CD14-positive monocyte (primary cell): ENCODE measurements at regions not wholly inside any gene's neighbourhood (a gene's known extent, or its start where the extent isn't known, plus 50 kb on each side); places are given as distances from the start of the nearest gene placed in this dataset.

Experiments
- DNase-seq, 3 donors: peaks; one replicate each; pipeline ENCODE4 v3.0.0-alpha.2; 2011 to 2022
- H2AFZ ChIP-seq: 2 replicates; pipeline ENCODE4 v1.6.0; 2012; ENCODE audit warnings: mild to moderate bottlenecking, low read depth, low read length, inconsistent platforms; ENCODE audit not compliant: insufficient read depth, poor library complexity, severe bottlenecking
- H3K27ac ChIP-seq, 2 donors: 1 replicate in 1 of 2; 2 replicates in 1 of 2; pipeline ENCODE4 v1.5.1; 2012 to 2013; ENCODE audit warnings: low read length in 2 of 2, control low read depth in 1 of 2, inconsistent platforms in 1 of 2, low read depth in 1 of 2, mild to moderate bottlenecking in 1 of 2
- H3K27me3 ChIP-seq, 2 donors: one replicate each; pipeline versions ENCODE4 v1.6.0 to v1.6.1; 2011 to 2013; ENCODE audit warnings: low read length in 2 of 2; ENCODE audit not compliant: control insufficient read depth in 2 of 2, insufficient read depth in 2 of 2
- H3K36me3 ChIP-seq, 2 donors: replicated peaks in 1 of 2; 1 replicate in 1 of 2; 2 replicates in 1 of 2; pipeline versions ENCODE4 v1.5.1 to v1.6.1; 2012 to 2013; ENCODE audit warnings: low read length in 2 of 2, control low read depth in 1 of 2, inconsistent platforms in 1 of 2, mild to moderate bottlenecking in 1 of 2; ENCODE audit not compliant: insufficient read depth in 2 of 2, control insufficient read depth in 1 of 2
- H3K4me1 ChIP-seq, 2 donors: 1 replicate in 1 of 2; 2 replicates in 1 of 2; pipeline versions ENCODE4 v1.5.1 to v1.6.1; 2012 to 2013; ENCODE audit warnings: low read length in 2 of 2, control low read depth in 1 of 2, inconsistent platforms in 1 of 2, mild to moderate bottlenecking in 1 of 2, moderate library complexity in 1 of 2; ENCODE audit not compliant: insufficient read depth in 2 of 2, control insufficient read depth in 1 of 2
- H3K4me2 ChIP-seq: replicated peaks from 2 replicates; pipeline ENCODE3; 2012; ENCODE audit warnings: low read length, moderate library complexity, mild to moderate bottlenecking; ENCODE audit not compliant: poor library complexity, severe bottlenecking; ENCODE audit errors: extremely low read depth
- H3K4me3 ChIP-seq, 3 experiments: fragments of 200-600 bp in 1 of 3; sonication (generic) in 1 of 3; replicated peaks in 1 of 3; 1 replicate in 2 of 3; 2 replicates in 1 of 3; pipeline ENCODE4 v1.5.1; 2011 to 2013; ENCODE audit warnings: low read length in 3 of 3, mild to moderate bottlenecking in 3 of 3, control low read depth in 2 of 3, low read depth in 2 of 3, inconsistent platforms in 1 of 3, moderate library complexity in 1 of 3
- H3K79me2 ChIP-seq: 2 replicates; pipeline ENCODE4 v1.6.0; 2012; ENCODE audit warnings: mild to moderate bottlenecking, control low read depth, inconsistent platforms, low read length, moderate library complexity; ENCODE audit not compliant: insufficient read depth
- H3K9ac ChIP-seq: 2 replicates; pipeline ENCODE4 v1.6.0; 2017; ENCODE audit warnings: low read length, mild to moderate bottlenecking; ENCODE audit not compliant: insufficient read depth, poor library complexity, severe bottlenecking
- H3K9me3 ChIP-seq, 2 donors: replicated peaks in 1 of 2; 1 replicate in 1 of 2; 2 replicates in 1 of 2; pipeline versions ENCODE4 v1.5.1 to v1.6.1; 2012 to 2013; ENCODE audit warnings: low read length in 2 of 2, control low read depth in 1 of 2; ENCODE audit not compliant: control insufficient read depth in 1 of 2, insufficient read depth in 1 of 2
- H4K20me1 ChIP-seq: 2 replicates; pipeline ENCODE4 v1.6.0; 2012; ENCODE audit warnings: mild to moderate bottlenecking, low read length, control low read depth, moderate library complexity; ENCODE audit not compliant: insufficient read depth
- H3K27ac Mint-ChIP-seq, 7 donors: one replicate each; pipeline ENCODE4 v1.8.0; 2020; ENCODE audit warnings: mild to moderate bottlenecking in 7 of 7, mixed read lengths in 7 of 7, moderate library complexity in 6 of 7, inconsistent platforms in 2 of 7
- H3K27me3 Mint-ChIP-seq, 3 donors: one replicate each; pipeline ENCODE4 v1.8.0; 2021 to 2022; ENCODE audit warnings: low read depth in 3 of 3, mild to moderate bottlenecking in 3 of 3, mixed read lengths in 3 of 3, moderate library complexity in 3 of 3, inconsistent platforms in 1 of 3
- H3K36me3 Mint-ChIP-seq, 2 donors: one replicate each; pipeline ENCODE4 v1.8.0; 2020; ENCODE audit warnings: mixed read lengths in 2 of 2, inconsistent platforms in 1 of 2, mild to moderate bottlenecking in 1 of 2
- H3K4me1 Mint-ChIP-seq: one replicate; pipeline ENCODE4 v1.8.0; 2020; ENCODE audit warnings: mild to moderate bottlenecking, mixed read lengths
- H3K4me3 Mint-ChIP-seq, 2 donors: one replicate each; pipeline ENCODE4 v1.8.0; 2020; ENCODE audit warnings: mild to moderate bottlenecking in 2 of 2, mixed read lengths in 2 of 2, moderate library complexity in 1 of 2
- H3K9me3 Mint-ChIP-seq, 7 donors: one replicate each; pipeline ENCODE4 v1.8.0; 2020 to 2022; ENCODE audit warnings: mixed read lengths in 7 of 7, mild to moderate bottlenecking in 6 of 7, moderate library complexity in 6 of 7, inconsistent platforms in 2 of 7
- WGBS: methylation state at CpG from one replicate; pipeline ENCODE4 v1.1.5; 2013; ENCODE audit warnings: missing lambda C conversion rate; ENCODE audit not compliant: insufficient coverage; 5-methylcytosine and 5-hydroxymethylcytosine counted together
- intact Hi-C, 2 donors: fragments of 100-400 bp; cut with micrococcal nuclease; formaldehyde crosslinking; loops; one replicate each; pipeline versions ENCODE4 v1.15.0 to v1.15.1; 2023
- TF ChIP-seq, protein P1 (sequence below): fragments of 200-600 bp; IDR thresholded peaks from one replicate; pipeline ENCODE4 v1.8.0; 2022; ENCODE audit warnings: antibody characterized with exemption, mild to moderate bottlenecking

DNA sequence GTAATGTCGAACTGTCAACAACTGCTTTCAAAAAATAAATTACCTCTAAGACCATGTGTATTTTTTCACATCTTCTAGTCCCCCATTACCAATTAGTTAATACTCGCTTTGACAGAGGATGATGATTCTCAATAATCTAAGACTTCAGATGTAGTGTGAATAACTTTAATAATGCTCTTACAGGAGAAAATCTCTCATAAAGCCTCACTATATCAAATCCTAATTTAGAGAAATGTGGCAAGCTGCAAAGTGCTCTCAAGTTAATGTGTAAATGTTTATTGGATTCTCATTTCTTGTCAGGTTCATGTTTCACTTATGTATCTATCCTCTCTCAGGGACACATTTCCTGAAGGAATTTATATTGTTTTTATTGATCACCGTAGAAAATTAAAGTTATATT lies 223.9 kb downstream of the CDH7 start:
- Mint-ChIP-seq H3K36me3 (no peaks in the 10 kb centered on the region), H3K27me3 (peaks cover 0 to 2% (median 0%) of the 10 kb centered on the region in 3 donors), H3K4me1 (no peaks in the 10 kb centered on the region), H3K9me3 (peaks cover 0 to 2% (median 0%) of the 10 kb centered on the region in 7 donors), H3K4me3 (no peak overlapping the region), H3K27ac (no peak overlapping the region)
- intact Hi-C loops, result no loop called here
- DNase-seq, result no peak
- TF ChIP-seq, protein P1, sequence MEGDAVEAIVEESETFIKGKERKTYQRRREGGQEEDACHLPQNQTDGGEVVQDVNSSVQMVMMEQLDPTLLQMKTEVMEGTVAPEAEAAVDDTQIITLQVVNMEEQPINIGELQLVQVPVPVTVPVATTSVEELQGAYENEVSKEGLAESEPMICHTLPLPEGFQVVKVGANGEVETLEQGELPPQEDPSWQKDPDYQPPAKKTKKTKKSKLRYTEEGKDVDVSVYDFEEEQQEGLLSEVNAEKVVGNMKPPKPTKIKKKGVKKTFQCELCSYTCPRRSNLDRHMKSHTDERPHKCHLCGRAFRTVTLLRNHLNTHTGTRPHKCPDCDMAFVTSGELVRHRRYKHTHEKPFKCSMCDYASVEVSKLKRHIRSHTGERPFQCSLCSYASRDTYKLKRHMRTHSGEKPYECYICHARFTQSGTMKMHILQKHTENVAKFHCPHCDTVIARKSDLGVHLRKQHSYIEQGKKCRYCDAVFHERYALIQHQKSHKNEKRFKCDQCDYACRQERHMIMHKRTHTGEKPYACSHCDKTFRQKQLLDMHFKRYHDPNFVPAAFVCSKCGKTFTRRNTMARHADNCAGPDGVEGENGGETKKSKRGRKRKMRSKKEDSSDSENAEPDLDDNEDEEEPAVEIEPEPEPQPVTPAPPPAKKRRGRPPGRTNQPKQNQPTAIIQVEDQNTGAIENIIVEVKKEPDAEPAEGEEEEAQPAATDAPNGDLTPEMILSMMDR, result no peak
- Histone ChIP-seq H3K27ac (no peak overlapping the region), H2AFZ (no peak overlapping the region), H3K9me3 (no peaks in the 10 kb centered on the region), H3K4me2 (no peak overlapping the region), H3K36me3 (no peaks in the 10 kb centered on the region), H3K79me2 (no peaks in the 10 kb centered on the region), H3K4me1 (no peaks in the 10 kb centered on the region), H3K27me3 (no peaks in the 10 kb centered on the region), H4K20me1 (no peaks in the 10 kb centered on the region), H3K4me3 (no peak overlapping the region), H3K9ac (no peak overlapping the region)
- WGBS, result no CpG with 5 or more reads among the region's 3 CpGs

DNA sequence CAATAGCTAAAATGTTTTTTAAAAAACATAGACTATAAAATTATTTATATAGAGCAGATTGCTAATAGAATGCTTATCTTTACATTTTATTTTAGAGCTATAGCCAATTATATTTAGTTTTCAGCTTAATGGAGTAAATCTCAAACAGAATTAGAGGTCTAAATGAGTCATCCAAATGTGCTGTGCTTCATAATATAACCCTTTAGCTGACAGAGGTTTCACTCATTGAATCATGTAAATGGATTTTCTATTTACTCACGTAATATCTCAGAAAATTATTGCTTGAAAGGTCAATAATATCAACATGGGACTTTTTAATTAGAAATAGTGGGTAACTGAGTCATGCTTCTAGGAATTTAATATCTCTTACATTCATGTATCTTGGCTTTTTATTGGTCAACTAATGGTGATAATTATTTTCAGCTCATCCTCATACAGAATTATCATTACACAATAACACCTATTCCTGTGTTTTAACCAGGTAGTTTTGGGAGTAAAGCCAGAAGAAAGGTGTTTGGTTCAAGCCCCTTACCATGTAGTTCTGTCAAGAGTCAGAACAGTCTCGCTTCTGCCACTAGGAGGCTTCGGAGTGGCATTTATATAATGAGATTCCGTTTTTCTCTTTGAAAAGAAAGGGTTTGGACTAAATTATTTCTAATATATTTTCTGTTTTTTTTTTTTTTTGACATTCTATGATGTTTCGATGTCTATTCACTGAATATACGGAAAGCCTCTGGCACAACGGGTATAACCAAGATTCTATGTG lies 217.6 kb downstream of the CDH7 start:
- Mint-ChIP-seq H3K9me3 (no peaks in the 10 kb centered on the region), H3K27ac (no peak overlapping the region)
- H3K4me1 ChIP-seq, result no peaks in the 10 kb centered on the region

More for the DNA sequence above, 217.6 kb downstream of the CDH7 start:
- Histone ChIP-seq H3K27ac (no peak overlapping the region), H3K27me3 (no peaks in the 10 kb centered on the region), H3K9me3 (no peaks in the 10 kb centered on the region), H3K4me3 (no peak overlapping the region), H3K9ac (no peak overlapping the region), H2AFZ (no peak overlapping the region), H3K4me2 (no peak overlapping the region), H3K79me2 (no peaks in the 10 kb centered on the region), H3K36me3 (no peaks in the 10 kb centered on the region), H4K20me1 (no peaks in the 10 kb centered on the region)
- Mint-ChIP-seq H3K36me3 (no peaks in the 10 kb centered on the region), H3K4me1 (no peaks in the 10 kb centered on the region), H3K27me3 (no peaks in the 10 kb centered on the region), H3K4me3 (no peak overlapping the region)
- intact Hi-C loops, result no loop called here
- TF ChIP-seq, protein P1, result no peak
- DNase-seq, result no peak
- WGBS, result no CpG with 5 or more reads among the region's 7 CpGs
